Neural cell (in vitro differentiated cells): ENCODE measurements at regions not wholly inside any gene's neighbourhood (a gene's known extent, or its start where the extent isn't known, plus 50 kb on each side); places are given as distances from the start of the nearest gene placed in this dataset.

Experiments used
- CTCF ChIP-seq: fragments of 450-650 bp; IDR thresholded peaks from 2 replicates; pipeline ENCODE4 v1.5.1; 2014; ENCODE audit warnings: antibody characterized with exemption, mild to moderate bottlenecking, moderate library complexity; ENCODE audit not compliant: poor library complexity, severe bottlenecking
- RAD21 ChIP-seq: fragments of 450-650 bp; conservative IDR thresholded peaks from 2 replicates; pipeline ENCODE4 v1.6.1; 2014; ENCODE audit warnings: antibody characterized with exemption, mild to moderate bottlenecking, moderate library complexity
- REST ChIP-seq: IDR thresholded peaks from 2 replicates; pipeline ENCODE4 v1.6.1; 2012; ENCODE audit warnings: borderline replicate concordance
- SMC3 ChIP-seq: fragments of 450-650 bp; conservative IDR thresholded peaks from 2 replicates; pipeline ENCODE4 v1.6.1; 2014; ENCODE audit warnings: antibody characterized with exemption, mild to moderate bottlenecking, moderate library complexity; ENCODE audit not compliant: poor library complexity

- TF ChIP-seq CTCF = no peak
- TF ChIP-seq RAD21 = no peak
- TF ChIP-seq REST = no peak
- no peak for TF ChIP-seq SMC3
Observed at GRCh38 chr1:65629788-65630187, 162.9 kb upstream of the PDE4B start.
